K562 (cell line): ENCODE measurements at regions not wholly inside any gene's neighbourhood (a gene's known extent, or its start where the extent isn't known, plus 50 kb on each side); places are given as distances from the start of the nearest gene placed in this dataset.

Experiments
- ARID1B ChIP-seq: fragments of 450-650 bp; IDR thresholded peaks from 2 replicates; pipeline ENCODE4 v1.6.1; 2016; ENCODE audit warnings: antibody characterized with exemption, mild to moderate bottlenecking, inconsistent platforms
- DPF2 ChIP-seq: fragments of 450-650 bp; IDR thresholded peaks from 2 replicates; pipeline ENCODE4 v1.6.1; 2016
- ELF4 ChIP-seq: fragments of 450-650 bp; formaldehyde crosslinking; IDR thresholded peaks from 2 replicates; pipeline ENCODE4 v1.4.0; 2022; ENCODE audit warnings: missing genetic modification characterization
- FOS ChIP-seq: IDR thresholded peaks from 3 replicates; pipeline ENCODE4 v1.6.1; 2011; ENCODE audit not compliant: insufficient read length; ENCODE audit errors: extremely low read depth
- KLF10 ChIP-seq: fragments of 250-450 bp; sonication (Bioruptor Pico); IDR thresholded peaks from 2 replicates; pipeline ENCODE4 v1.6.1; 2021; ENCODE audit warnings: matching md5 sums
- LEF1 ChIP-seq: fragments of 450-650 bp; IDR thresholded peaks from 2 replicates; pipeline ENCODE4 v1.6.1; 2016; ENCODE audit warnings: mild to moderate bottlenecking
- MGA ChIP-seq: fragments of 450-650 bp; IDR thresholded peaks from 2 replicates; pipeline ENCODE4 v1.6.1; 2016; ENCODE audit warnings: mild to moderate bottlenecking, moderate library complexity
- SETDB1 ChIP-seq: IDR thresholded peaks from one replicate; pipeline ENCODE4 v1.6.1; 2012; ENCODE audit warnings: low read length, control low read depth, inconsistent platforms
- TBP ChIP-seq: optimal IDR thresholded peaks from 2 replicates; pipeline ENCODE3; 2011; ENCODE audit warnings: low read depth, low read length, improper control_type of control experiment
- ZBTB5 ChIP-seq: fragments of 450-650 bp; IDR thresholded peaks from 2 replicates; pipeline ENCODE4 v1.6.1; 2017; ENCODE audit warnings: antibody characterized with exemption
- ZNF592 ChIP-seq: fragments of 450-650 bp; IDR thresholded peaks from 2 replicates; pipeline ENCODE4 v1.6.1; 2017; ENCODE audit warnings: antibody characterized with exemption, mild to moderate bottlenecking

- no peak for TF ChIP-seq SETDB1
- TF ChIP-seq MGA, result peak; percentile 19; the same call in 1 of the 2 replicates
- TF ChIP-seq ZNF592, result no peak
- TF ChIP-seq ZBTB5, result no peak
- no peak for TF ChIP-seq DPF2
- TF ChIP-seq ARID1B, result no peak
- TF ChIP-seq KLF10 (CRISPR knock-in tag), result no peak
- TF ChIP-seq ELF4 (CRISPR knock-in tag), result no peak
- no peak for TF ChIP-seq TBP
- TF ChIP-seq LEF1, result no peak
- TF ChIP-seq FOS, result no peak
These were observed 96.4 kb downstream of the FAS start (continued) for GRCh38 chr10:89086801-89087521.
